HUES64 (cell line): ENCODE measurements at regions not wholly inside any gene's neighbourhood (a gene's known extent, or its start where the extent isn't known, plus 50 kb on each side); places are given as distances from the start of the nearest gene placed in this dataset.

Experiments
- H3K27ac ChIP-seq: 2 replicates; pipeline ENCODE4 v1.7.0; 2013; ENCODE audit warnings: low read depth, low read length, inconsistent platforms
- H3K27me3 ChIP-seq: 2 replicates; pipeline ENCODE4 v1.6.1; 2013; ENCODE audit warnings: mild to moderate bottlenecking, low read length; ENCODE audit not compliant: insufficient read depth
- H3K36me3 ChIP-seq: 2 replicates; pipeline ENCODE4 v1.6.1; 2013; ENCODE audit warnings: mild to moderate bottlenecking, low read length; ENCODE audit not compliant: insufficient read depth
- H3K4me1 ChIP-seq: 2 replicates; pipeline ENCODE4 v1.6.1; 2013; ENCODE audit warnings: mild to moderate bottlenecking, low read length, moderate library complexity; ENCODE audit not compliant: insufficient read depth
- H3K4me3 ChIP-seq: 2 replicates; pipeline ENCODE4 v1.5.1; 2013; ENCODE audit warnings: mild to moderate bottlenecking, low read length, moderate library complexity
- H3K9ac ChIP-seq: 2 replicates; pipeline ENCODE4 v1.6.1; 2013; ENCODE audit warnings: mild to moderate bottlenecking, low read depth, low read length
- H3K9me3 ChIP-seq: 2 replicates; pipeline ENCODE4 v1.6.1; 2013; ENCODE audit warnings: low read depth, low read length; ENCODE audit not compliant: insufficient read depth
- WGBS: fragments of 150-250, 120-280 bp; methylation state at CpG from one replicate; pipeline ENCODE4 v1.1.7; 2013; ENCODE audit warnings: missing lambda C conversion rate; 5-methylcytosine and 5-hydroxymethylcytosine counted together

GRCh38 chr6:92188016-92188415, 1231.3 kb downstream of the EPHA7 start:
- Histone ChIP-seq H3K9ac (no peak overlapping the region), H3K27me3 (no peaks in the 10 kb centered on the region), H3K4me1 (peaks cover 10% of the 10 kb centered on the region), H3K9me3 (no peaks in the 10 kb centered on the region), H3K4me3 (no peak overlapping the region), H3K36me3 (no peaks in the 10 kb centered on the region), H3K27ac (no peak overlapping the region)
- WGBS = 100% methylated on average over 1 of the region's 1 CpG

DNA sequence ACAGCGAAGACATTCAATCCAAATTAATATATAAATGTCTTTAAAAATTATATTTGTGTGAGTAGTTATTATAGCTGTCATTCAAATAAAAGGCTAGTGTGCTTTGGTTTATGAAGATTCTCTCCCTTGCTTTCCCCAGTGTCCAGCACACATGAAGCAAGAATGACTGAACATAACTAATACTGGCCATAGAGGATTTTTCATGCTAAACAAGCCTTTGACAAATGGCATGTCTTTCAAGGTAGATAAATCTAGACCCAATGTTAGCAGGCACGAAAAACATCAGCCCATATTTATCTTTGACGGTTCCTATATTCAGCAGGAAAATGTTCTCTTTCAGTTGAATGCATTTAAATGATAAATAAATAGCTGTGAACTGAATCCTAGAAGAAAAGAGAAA, 1234.4 kb downstream of the EPHA7 start:
- Histone ChIP-seq H3K9me3 (no peaks in the 10 kb centered on the region), H3K27me3 (no peaks in the 10 kb centered on the region), H3K4me1 (peaks cover 10% of the 10 kb centered on the region), H3K4me3 (no peak overlapping the region), H3K27ac (no peak overlapping the region), H3K36me3 (no peaks in the 10 kb centered on the region), H3K9ac (no peak overlapping the region)
- 83% methylated on average over 2 of the region's 3 CpGs for WGBS

DNA sequence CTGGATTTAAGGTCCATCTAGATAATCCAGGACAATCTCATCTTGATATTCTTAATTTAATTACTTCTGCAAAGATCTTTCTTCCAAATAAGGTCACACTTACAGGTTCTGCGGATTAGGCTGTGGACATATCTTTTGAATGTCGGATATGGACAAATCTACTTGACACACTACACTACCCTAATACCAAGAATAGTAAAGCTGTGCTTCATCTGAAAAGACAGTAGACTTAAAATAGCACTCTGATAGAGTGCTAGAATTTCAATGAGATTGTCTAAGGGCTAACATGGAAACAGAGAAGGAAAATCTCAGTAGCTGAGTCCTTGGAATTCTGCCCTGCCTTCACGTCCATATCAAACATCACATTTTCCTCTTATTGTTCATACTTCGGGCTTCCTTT, 1238.0 kb downstream of the EPHA7 start:
- Histone ChIP-seq H3K4me1 (no peaks in the 10 kb centered on the region), H3K4me3 (no peak overlapping the region), H3K27ac (no peak overlapping the region), H3K36me3 (no peaks in the 10 kb centered on the region), H3K27me3 (no peaks in the 10 kb centered on the region), H3K9me3 (no peaks in the 10 kb centered on the region), H3K9ac (no peak overlapping the region)
- WGBS = 83% methylated on average over 4 of the region's 4 CpGs

DNA sequence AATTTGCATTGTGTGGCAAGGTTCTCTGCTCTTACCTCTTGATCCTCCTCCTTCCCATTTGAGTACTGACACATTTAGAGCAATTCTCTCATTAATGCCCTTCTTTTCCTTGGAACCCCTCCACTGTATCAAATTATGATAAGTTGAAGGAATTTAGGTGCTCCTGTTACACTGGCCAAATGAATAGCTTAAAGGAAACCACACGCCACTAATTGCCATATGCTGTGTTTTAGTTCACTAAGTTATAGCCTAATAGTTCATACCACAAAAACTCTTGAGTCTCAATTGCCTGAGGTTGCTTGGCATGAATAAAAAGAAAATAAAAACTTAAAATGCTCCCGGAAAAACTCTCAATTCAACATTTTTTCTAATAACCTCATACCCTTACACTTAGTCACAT, 1239.3 kb downstream of the EPHA7 start:
- WGBS = 100% methylated on average over 2 of the region's 2 CpGs
- Histone ChIP-seq H3K4me1 (no peaks in the 10 kb centered on the region), H3K4me3 (no peak overlapping the region), H3K27me3 (no peaks in the 10 kb centered on the region), H3K9ac (no peak overlapping the region), H3K36me3 (no peaks in the 10 kb centered on the region), H3K9me3 (no peaks in the 10 kb centered on the region), H3K27ac (no peak overlapping the region)

DNA sequence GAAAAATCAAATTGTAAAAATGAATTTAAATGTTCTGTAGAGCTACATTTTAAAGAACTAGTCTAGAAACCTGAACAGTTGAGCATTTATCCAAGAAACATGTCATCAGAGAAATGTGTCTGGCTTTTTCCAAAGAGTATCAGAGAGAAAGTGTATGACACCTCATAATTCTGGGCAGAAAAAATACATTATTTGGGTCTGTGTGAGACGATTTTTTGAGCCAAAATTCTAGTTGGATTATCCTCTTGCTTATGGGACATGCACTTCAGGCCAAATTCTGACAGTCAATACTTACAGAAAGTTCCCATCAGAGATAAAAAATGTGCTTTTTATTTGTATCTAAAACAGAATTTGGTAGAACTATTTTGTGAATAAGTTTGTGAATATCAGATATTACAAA, 1242.7 kb downstream of the EPHA7 start:
- Histone ChIP-seq H3K27ac (no peak overlapping the region), H3K27me3 (no peaks in the 10 kb centered on the region), H3K36me3 (no peaks in the 10 kb centered on the region), H3K4me3 (no peak overlapping the region), H3K9me3 (no peaks in the 10 kb centered on the region), H3K4me1 (peaks cover 7% of the 10 kb centered on the region; the same call in 1 of the 2 replicates), H3K9ac (no peak overlapping the region)
- 95% methylated on average over 1 of the region's 1 CpG for WGBS

- Histone ChIP-seq H3K27ac (no peak overlapping the region), H3K9ac (no peak overlapping the region)
These were observed 1244.8 kb downstream of the EPHA7 start for GRCh38 chr6:92174398-92175073.

DNA sequence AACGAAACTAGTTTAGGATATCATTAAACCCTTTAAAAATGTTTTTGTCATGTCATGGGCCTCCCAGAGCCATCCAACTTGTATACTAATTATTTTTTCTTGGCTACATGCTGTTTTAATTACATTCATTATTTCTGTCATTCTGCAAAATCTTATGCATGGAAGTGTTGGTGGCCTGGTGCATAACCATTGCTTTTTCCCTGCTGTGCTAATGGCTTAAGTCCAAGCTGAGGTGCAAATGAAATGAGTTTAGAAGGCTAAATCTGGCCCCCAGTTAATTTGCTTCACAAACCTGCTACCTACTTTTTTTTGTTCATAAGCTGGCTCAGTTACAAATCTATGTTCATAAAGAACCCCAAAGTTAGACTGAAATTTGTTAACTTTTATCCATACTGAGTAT, 1249.9 kb downstream of the EPHA7 start:
- H3K36me3 ChIP-seq = no peaks in the 10 kb centered on the region
- H3K27ac ChIP-seq = no peak overlapping the region
- peaks cover 13% of the 10 kb centered on the region; the same call in 1 of the 2 replicates for H3K4me1 ChIP-seq
- no CpG with 5 or more reads among the region's 1 CpG for WGBS
- no peaks in the 10 kb centered on the region for H3K27me3 ChIP-seq
- H3K9me3 ChIP-seq = no peaks in the 10 kb centered on the region
- H3K4me3 ChIP-seq = no peak overlapping the region
- no peak overlapping the region for H3K9ac ChIP-seq

More at GRCh38 chr6:92174398-92175073, 1244.8 kb downstream of the EPHA7 start:
- peaks cover 13% of the 10 kb centered on the region; the same call in 1 of the 2 replicates for H3K4me1 ChIP-seq
- H3K27me3 ChIP-seq = no peaks in the 10 kb centered on the region
- no peak overlapping the region for H3K4me3 ChIP-seq
- H3K36me3 ChIP-seq = no peaks in the 10 kb centered on the region
- 95% methylated on average over 6 of the region's 6 CpGs for WGBS
- no peaks in the 10 kb centered on the region for H3K9me3 ChIP-seq

DNA sequence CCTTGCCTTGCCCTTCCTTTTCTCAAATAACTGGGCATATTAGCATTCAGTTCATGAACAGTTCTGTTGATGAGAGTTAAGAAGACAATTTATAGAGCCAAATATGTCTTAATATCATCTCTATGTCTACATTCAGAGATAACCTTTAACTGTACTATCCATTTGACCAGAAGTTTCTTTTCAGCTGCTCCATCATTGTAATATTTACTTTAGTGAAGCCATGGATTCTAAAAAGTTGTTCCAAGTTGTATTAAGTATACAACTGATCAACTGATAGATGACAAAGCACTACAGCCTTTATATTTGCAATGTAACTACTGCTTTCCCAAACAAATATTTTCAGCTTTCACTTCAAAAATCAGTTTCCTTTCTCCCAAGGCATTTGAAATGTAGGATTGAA, 1252.7 kb downstream of the EPHA7 start:
- Histone ChIP-seq H3K4me3 (no peak overlapping the region), H3K27ac (no peak overlapping the region), H3K27me3 (no peaks in the 10 kb centered on the region), H3K9me3 (no peaks in the 10 kb centered on the region), H3K36me3 (no peaks in the 10 kb centered on the region), H3K4me1 (peaks cover 5% of the 10 kb centered on the region; the same call in 1 of the 2 replicates), H3K9ac (no peak overlapping the region)

GRCh38 chr6:92161953-92162352, 1257.4 kb downstream of the EPHA7 start:
- no peak overlapping the region for H3K4me3 ChIP-seq
- no peaks in the 10 kb centered on the region for H3K27me3 ChIP-seq
- H3K4me1 ChIP-seq = no peaks in the 10 kb centered on the region
- no peak overlapping the region for H3K9ac ChIP-seq
- H3K36me3 ChIP-seq = no peaks in the 10 kb centered on the region
- H3K27ac ChIP-seq = no peak overlapping the region
- H3K9me3 ChIP-seq = no peaks in the 10 kb centered on the region

DNA sequence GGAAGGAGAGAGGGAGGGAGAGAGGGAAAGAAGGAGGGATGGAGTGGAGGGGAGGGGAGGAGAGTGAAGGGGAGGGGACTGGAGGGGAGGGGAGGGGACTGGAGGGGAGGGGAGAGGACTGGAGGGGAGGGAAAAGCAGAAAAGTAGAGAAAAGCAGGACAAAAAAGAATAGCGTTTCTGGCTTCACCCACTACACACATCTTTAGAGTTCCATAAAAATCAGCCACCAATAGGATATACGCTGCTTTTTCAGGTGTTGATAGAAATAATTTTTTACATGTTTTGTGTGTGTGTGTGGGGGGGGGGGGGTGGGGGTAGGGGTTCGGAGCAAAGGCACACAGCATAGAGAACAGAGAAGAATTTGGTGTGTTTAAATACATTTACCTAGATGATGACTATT, 1259.1 kb downstream of the EPHA7 start:
- Histone ChIP-seq H3K4me1 (no peaks in the 10 kb centered on the region), H3K27ac (no peak overlapping the region), H3K9me3 (no peaks in the 10 kb centered on the region), H3K36me3 (no peaks in the 10 kb centered on the region), H3K27me3 (no peaks in the 10 kb centered on the region), H3K9ac (no peak overlapping the region), H3K4me3 (no peak overlapping the region)
- WGBS = no CpG with 5 or more reads among the region's 3 CpGs

DNA sequence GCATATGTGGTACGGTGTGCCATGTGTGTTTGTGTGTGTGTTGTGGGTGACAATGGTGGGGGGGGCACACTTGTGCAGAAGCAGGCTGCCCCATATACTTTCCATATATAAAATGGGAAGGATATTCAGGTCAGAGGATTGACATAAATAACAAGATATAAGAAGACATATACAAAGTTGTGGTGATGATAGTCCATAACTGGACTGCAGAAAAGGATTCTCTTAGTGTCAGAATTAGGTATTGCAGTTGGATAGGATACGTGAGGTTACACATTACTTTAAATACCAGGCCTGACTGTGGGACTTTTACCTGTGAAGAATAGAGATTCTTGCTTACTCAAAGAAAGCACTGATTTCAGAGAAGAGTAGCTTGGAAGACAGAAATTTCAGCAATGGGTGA, 1260.3 kb downstream of the EPHA7 start:
- no peak overlapping the region for H3K9ac ChIP-seq
- no peaks in the 10 kb centered on the region for H3K4me1 ChIP-seq
- no peaks in the 10 kb centered on the region for H3K27me3 ChIP-seq
- no peaks in the 10 kb centered on the region for H3K9me3 ChIP-seq
- no peak overlapping the region for H3K27ac ChIP-seq
- WGBS = 95% methylated on average over 1 of the region's 2 CpGs
- H3K36me3 ChIP-seq = no peaks in the 10 kb centered on the region
- H3K4me3 ChIP-seq = no peak overlapping the region

DNA sequence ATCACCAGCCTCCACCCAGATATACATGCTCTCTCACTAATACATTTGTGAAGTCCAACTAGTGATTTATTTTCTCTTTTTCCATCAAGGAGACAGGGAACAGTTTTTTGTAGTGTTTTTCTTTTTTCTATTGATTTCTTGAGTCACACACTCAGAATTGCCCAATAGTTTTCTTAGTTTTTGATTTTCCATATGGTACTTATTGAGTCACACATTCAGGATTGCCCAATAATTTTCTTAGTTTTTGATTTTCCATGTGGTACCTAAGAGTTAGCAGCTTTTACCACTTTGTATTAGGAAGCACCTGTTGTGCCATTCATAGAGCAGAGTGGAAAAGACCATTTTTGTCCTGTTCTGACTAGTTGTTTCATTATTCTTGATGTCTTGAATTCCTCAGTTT, 1268.8 kb downstream of the EPHA7 start:
- Histone ChIP-seq H3K9ac (no peak overlapping the region), H3K4me1 (no peaks in the 10 kb centered on the region), H3K27ac (no peak overlapping the region), H3K4me3 (no peak overlapping the region), H3K27me3 (no peaks in the 10 kb centered on the region), H3K9me3 (no peaks in the 10 kb centered on the region), H3K36me3 (no peaks in the 10 kb centered on the region)
